ENCODE measurements at regions not wholly inside any gene's neighbourhood (a gene's known extent, or its start where the extent isn't known, plus 50 kb on each side); places are given as distances from the start of the nearest gene placed in this dataset.
A peak's percentile ranks its signal among the peaks of the same experiment; 100 is the strongest.

DNA sequence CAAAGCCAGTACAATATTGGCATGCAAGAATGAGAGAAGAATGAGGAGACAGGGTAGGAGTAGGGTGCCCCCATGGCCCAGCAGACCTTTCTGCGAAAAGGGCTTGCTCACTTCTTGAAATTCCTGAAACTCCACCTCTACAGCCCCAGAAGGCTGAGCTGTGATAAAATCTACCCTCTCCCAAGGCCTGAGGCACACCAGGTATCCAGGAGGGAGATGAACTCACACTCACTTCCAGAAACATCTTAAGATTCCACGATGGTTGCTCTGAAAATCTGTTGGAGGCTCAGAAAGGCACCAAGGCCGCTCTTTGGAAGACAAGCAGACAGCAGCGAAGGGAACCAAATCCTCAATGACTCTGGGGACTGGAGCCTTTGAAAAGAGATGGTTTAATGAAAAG, 297.5 kb downstream of the UACA start:
- intact Hi-C loops (cut with DNase I) = loop anchor here (5.0 to 10.0 kb wide), 8 partner anchors 201 to 989 kb away; partner anchors contain the start of gene TLE3 (in 2 of the 10)
- no peak for DNase-seq
- WGBS, 4 donors = 94 to 98% (median 96%) methylated on average over 4 of the region's 4 CpGs

DNA sequence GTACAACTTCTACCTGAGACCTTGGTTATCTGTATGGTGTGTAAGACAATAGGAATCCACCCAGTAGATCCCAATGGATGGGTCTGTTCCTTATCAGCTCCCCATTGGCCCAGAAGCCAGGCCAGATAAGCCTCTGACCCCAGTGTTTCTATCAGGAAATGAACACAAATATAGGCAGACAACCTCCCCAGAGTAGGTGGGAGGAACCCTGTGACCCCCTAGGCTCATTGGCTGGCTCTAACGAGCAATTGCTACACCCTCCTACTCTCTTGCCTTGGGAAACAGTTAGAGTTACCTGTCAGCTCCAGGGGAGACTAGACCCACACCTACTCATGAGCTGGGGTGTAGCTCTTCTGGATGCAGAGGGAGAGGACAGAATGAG, 299.9 kb downstream of the UACA start:
- ATAC-seq (no peak), DNase-seq (no peak)
- H3K27me3 ChIP-seq = peaks cover 0 to 14% (median 0%) of the 10 kb centered on the region in 9 donors
- H3K4me3 ChIP-seq = no peak overlapping the region
- TF ChIP-seq, protein P1, sequence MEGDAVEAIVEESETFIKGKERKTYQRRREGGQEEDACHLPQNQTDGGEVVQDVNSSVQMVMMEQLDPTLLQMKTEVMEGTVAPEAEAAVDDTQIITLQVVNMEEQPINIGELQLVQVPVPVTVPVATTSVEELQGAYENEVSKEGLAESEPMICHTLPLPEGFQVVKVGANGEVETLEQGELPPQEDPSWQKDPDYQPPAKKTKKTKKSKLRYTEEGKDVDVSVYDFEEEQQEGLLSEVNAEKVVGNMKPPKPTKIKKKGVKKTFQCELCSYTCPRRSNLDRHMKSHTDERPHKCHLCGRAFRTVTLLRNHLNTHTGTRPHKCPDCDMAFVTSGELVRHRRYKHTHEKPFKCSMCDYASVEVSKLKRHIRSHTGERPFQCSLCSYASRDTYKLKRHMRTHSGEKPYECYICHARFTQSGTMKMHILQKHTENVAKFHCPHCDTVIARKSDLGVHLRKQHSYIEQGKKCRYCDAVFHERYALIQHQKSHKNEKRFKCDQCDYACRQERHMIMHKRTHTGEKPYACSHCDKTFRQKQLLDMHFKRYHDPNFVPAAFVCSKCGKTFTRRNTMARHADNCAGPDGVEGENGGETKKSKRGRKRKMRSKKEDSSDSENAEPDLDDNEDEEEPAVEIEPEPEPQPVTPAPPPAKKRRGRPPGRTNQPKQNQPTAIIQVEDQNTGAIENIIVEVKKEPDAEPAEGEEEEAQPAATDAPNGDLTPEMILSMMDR (IDR thresholded peaks at IDR 0.05) = no peak
- no peak for TF ChIP-seq POLR2A (IDR thresholded peaks at IDR 0.05)
- 0 to 43% (median 0%) methylated on average over 1 of the region's 1 CpG for WGBS, 4 donors
- H3K9me3 ChIP-seq = no peaks in the 10 kb centered on the region
- no peaks in the 10 kb centered on the region for H3K36me3 ChIP-seq
- H3K27ac ChIP-seq = peak overlapping the region in 1 of 12 donors; percentile 50
- intact Hi-C loops (cut with DNase I) = loop anchor here (5.0 to 10.0 kb wide), 9 partner anchors 199 to 986 kb away; partner anchors contain the start of gene TLE3 (in 3 of the 10)
- H3K4me1 ChIP-seq = peaks cover 0 to 37% (median 0%) of the 10 kb centered on the region in 12 donors

More for the DNA sequence above, 297.5 kb downstream of the UACA start:
- Histone ChIP-seq H3K27me3 (peaks cover 0 to 23% (median 2%) of the 10 kb centered on the region in 9 donors), H3K9me3 (no peaks in the 10 kb centered on the region), H3K27ac (no peak overlapping the region), H3K4me3 (no peak overlapping the region), H3K4me1 (peaks cover 0 to 23% (median 0%) of the 10 kb centered on the region in 12 donors), H3K36me3 (no peaks in the 10 kb centered on the region)
- no peak for ATAC-seq
- TF ChIP-seq POLR2A (IDR thresholded peaks at IDR 0.05) = no peak
- TF ChIP-seq, protein P1 (IDR thresholded peaks at IDR 0.05) = no peak

DNA sequence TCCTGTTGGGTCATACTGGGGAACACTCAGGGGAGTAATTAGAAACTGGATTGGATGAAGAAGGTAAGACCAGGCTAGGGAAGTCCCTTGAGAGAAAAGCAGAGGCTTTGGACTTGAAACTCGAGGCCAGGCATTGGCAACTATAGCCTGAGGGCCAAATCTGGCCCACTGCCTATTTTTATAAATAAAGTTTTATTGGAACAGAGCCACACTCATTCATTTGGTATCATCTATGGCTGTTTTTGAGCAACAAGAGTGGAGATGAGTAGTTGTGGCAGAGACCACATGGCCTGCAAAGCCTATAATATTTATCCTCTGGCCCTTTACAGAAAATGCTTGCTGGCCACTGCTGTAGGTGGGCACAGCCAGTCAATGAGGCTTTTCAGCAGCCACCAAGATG, 301.4 kb downstream of the UACA start:
- intact Hi-C loops (cut with DNase I) = loop anchor here (5.0 to 10.0 kb wide), 9 partner anchors 197 to 985 kb away; partner anchors contain the start of gene TLE3 (in 3 of the 10)
- ATAC-seq (no peak), DNase-seq (no peak)
- TF ChIP-seq, protein P1 (IDR thresholded peaks at IDR 0.05) = no peak
- TF ChIP-seq POLR2A (IDR thresholded peaks at IDR 0.05) = no peak
- H3K4me1 ChIP-seq = peaks cover 0 to 37% (median 0%) of the 10 kb centered on the region in 12 donors
- no peaks in the 10 kb centered on the region for H3K36me3 ChIP-seq
- H3K9me3 ChIP-seq = no peaks in the 10 kb centered on the region
- 76 to 90% (median 82%) methylated on average over 1 of the region's 1 CpG for WGBS, 4 donors
- H3K4me3 ChIP-seq = no peak overlapping the region
- H3K27me3 ChIP-seq = peaks cover 0 to 4% (median 0%) of the 10 kb centered on the region in 9 donors
- no peak overlapping the region for H3K27ac ChIP-seq

DNA sequence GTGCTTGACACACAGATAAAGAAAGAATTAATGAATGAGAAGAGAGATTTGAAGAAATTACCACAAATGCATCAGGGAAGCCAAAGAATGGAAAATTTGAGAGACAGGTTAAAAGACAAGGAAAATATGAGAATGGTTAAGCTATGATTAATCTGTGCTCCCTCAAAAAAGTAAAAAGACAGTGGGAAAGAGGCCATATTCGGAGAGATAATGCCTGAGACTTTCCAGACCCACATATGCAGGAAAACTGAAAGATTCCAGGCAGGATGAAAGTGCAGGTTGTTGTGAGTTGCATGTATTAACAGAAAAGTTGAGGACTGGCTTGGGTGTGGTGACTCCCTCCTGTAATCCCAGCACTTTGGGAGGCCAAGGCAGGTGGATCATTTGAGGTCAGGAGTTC, 302.3 kb downstream of the UACA start:
- 60 to 73% (median 62%) methylated on average over 1 of the region's 1 CpG for WGBS, 4 donors
- H3K4me3 ChIP-seq = no peak overlapping the region
- no peaks in the 10 kb centered on the region for H3K36me3 ChIP-seq
- peaks cover 0 to 4% (median 0%) of the 10 kb centered on the region in 9 donors for H3K27me3 ChIP-seq
- H3K9me3 ChIP-seq = no peaks in the 10 kb centered on the region
- no peak for TF ChIP-seq POLR2A (IDR thresholded peaks at IDR 0.05)
- TF ChIP-seq, protein P1 (IDR thresholded peaks at IDR 0.05) = no peak
- no peak overlapping the region for H3K27ac ChIP-seq
- H3K4me1 ChIP-seq = peaks cover 0 to 37% (median 0%) of the 10 kb centered on the region in 12 donors
- intact Hi-C loops (cut with DNase I) = loop anchor here (5.0 to 10.0 kb wide), 9 partner anchors 196 to 984 kb away; partner anchors contain the start of gene TLE3 (in 3 of the 10)
- no peak for DNase-seq
- ATAC-seq = no peak

All from heart left ventricle (tissue), 16 donors.